ENCODE measurements at regions not wholly inside any gene's neighbourhood (a gene's known extent, or its start where the extent isn't known, plus 50 kb on each side); places are given as distances from the start of the nearest gene placed in this dataset.

DNA sequence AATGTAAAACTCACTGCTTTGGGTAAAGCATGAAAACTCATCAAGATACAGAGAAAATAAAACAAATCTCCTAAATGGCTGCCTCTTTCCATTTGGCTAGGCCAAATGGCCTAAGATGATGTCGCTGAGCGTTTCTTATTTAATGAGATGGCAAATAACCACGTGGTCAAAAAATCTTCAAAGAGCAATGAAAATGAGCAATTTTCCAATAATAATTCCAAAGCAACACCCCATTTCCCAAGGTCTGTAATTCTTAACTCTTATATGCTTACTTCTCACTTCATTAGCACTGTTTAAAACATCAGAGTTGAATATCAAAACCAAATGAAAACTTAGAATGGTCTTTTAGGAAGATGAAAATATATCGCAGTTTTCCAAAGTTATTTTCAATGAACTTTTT lies 222.3 kb upstream of the MID1 start:
- in situ Hi-C loops (cut with MboI) (no loop called here), intact Hi-C loops (cut with micrococcal nuclease; ENCODE audit: unreplicated experiment) (no loop called here)
- WGBS (ENCODE audit: insufficient coverage, insufficient replicate concordance, low lambda C conversion rate, missing lambda C conversion rate): 24% methylated on average over 4 of the region's 4 CpGs
- no TSS peak for BruUV-seq (replicated peaks)
- ChIA-PET POLR2A (no interaction called here), SMC1A (ENCODE audit: uncharacterized antibody, unreplicated experiment) (interaction anchor here (0.6 kb wide), 1 partner anchor 218 kb away, joined by 3 read pairs; no protein-coding TSS in a partner anchor), CTCF (interaction anchor here (0.7 kb wide), 1 partner anchor 109 kb away, joined by 4 read pairs; no protein-coding TSS in a partner anchor), RAD21 (ENCODE audit: unreplicated experiment) (no interaction called here)
- FAIRE-seq (no peak), ATAC-seq (no peak), DNase-seq (ENCODE audit: low read depth, low spot score) (no peak)
- Histone ChIP-seq H3K4me2 (ENCODE audit: control insufficient read depth, insufficient read depth) (no peak overlapping the region), H3K4me3 (no peak overlapping the region), H3K27ac (ENCODE audit: control insufficient read depth, insufficient read depth) (no peak overlapping the region), H3K9me3 (replicated peaks; ENCODE audit: control insufficient read depth, insufficient read depth, low read length) (no peaks in the 10 kb centered on the region), H3K4me1 (ENCODE audit: control insufficient read depth, insufficient read depth, low read length) (no peaks in the 10 kb centered on the region), H3K27me3 (replicated peaks in 1 of 2; ENCODE audit: control insufficient read depth in 2 of 2, insufficient read depth in 2 of 2, low read length in 1 of 2) (no peaks in the 10 kb centered on the region), H3K9ac (ENCODE audit: control insufficient read depth, insufficient read depth, low read length) (no peak overlapping the region), H3K79me2 (ENCODE audit: control insufficient read depth, insufficient read depth, low read length) (no peaks in the 10 kb centered on the region), H2AFZ (ENCODE audit: control insufficient read depth, low read depth, low read length) (no peak overlapping the region), H3K36me3 (ENCODE audit: control insufficient read depth in 2 of 2, insufficient read depth in 2 of 2, low read length in 1 of 2) (no peaks in the 10 kb centered on the region), H4K20me1 (ENCODE audit: control insufficient read depth, insufficient read depth) (no peaks in the 10 kb centered on the region)
- TF ChIP-seq, protein P1, sequence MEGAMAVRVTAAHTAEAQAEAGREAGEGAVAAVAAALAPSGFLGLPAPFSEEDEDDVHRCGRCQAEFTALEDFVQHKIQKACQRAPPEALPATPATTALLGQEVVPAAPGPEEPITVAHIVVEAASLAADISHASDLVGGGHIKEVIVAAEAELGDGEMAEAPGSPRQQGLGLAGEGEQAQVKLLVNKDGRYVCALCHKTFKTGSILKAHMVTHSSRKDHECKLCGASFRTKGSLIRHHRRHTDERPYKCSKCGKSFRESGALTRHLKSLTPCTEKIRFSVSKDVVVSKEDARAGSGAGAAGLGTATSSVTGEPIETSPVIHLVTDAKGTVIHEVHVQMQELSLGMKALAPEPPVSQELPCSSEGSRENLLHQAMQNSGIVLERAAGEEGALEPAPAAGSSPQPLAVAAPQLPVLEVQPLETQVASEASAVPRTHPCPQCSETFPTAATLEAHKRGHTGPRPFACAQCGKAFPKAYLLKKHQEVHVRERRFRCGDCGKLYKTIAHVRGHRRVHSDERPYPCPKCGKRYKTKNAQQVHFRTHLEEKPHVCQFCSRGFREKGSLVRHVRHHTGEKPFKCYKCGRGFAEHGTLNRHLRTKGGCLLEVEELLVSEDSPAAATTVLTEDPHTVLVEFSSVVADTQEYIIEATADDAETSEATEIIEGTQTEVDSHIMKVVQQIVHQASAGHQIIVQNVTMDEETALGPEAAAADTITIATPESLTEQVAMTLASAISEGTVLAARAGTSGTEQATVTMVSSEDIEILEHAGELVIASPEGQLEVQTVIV (IDR thresholded peaks at IDR 0.05; ENCODE audit: borderline replicate concordance, partially characterized antibody): no peak
- TF ChIP-seq CBFB (IDR thresholded peaks at IDR 0.05; ENCODE audit: low read depth): no peak
- TF ChIP-seq MEF2B (IDR thresholded peaks at IDR 0.05; ENCODE audit: partially characterized antibody, poor library complexity, severe bottlenecking): no peak
- TF ChIP-seq, protein P2, sequence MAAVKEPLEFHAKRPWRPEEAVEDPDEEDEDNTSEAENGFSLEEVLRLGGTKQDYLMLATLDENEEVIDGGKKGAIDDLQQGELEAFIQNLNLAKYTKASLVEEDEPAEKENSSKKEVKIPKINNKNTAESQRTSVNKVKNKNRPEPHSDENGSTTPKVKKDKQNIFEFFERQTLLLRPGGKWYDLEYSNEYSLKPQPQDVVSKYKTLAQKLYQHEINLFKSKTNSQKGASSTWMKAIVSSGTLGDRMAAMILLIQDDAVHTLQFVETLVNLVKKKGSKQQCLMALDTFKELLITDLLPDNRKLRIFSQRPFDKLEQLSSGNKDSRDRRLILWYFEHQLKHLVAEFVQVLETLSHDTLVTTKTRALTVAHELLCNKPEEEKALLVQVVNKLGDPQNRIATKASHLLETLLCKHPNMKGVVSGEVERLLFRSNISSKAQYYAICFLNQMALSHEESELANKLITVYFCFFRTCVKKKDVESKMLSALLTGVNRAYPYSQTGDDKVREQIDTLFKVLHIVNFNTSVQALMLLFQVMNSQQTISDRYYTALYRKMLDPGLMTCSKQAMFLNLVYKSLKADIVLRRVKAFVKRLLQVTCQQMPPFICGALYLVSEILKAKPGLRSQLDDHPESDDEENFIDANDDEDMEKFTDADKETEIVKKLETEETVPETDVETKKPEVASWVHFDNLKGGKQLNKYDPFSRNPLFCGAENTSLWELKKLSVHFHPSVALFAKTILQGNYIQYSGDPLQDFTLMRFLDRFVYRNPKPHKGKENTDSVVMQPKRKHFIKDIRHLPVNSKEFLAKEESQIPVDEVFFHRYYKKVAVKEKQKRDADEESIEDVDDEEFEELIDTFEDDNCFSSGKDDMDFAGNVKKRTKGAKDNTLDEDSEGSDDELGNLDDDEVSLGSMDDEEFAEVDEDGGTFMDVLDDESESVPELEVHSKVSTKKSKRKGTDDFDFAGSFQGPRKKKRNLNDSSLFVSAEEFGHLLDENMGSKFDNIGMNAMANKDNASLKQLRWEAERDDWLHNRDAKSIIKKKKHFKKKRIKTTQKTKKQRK (IDR thresholded peaks at IDR 0.05; ENCODE audit: low read depth, low read length): no peak
- TF ChIP-seq MTA3 (IDR thresholded peaks at IDR 0.05; ENCODE audit: borderline replicate concordance, low read length): no peak
- TF ChIP-seq, protein P3, sequence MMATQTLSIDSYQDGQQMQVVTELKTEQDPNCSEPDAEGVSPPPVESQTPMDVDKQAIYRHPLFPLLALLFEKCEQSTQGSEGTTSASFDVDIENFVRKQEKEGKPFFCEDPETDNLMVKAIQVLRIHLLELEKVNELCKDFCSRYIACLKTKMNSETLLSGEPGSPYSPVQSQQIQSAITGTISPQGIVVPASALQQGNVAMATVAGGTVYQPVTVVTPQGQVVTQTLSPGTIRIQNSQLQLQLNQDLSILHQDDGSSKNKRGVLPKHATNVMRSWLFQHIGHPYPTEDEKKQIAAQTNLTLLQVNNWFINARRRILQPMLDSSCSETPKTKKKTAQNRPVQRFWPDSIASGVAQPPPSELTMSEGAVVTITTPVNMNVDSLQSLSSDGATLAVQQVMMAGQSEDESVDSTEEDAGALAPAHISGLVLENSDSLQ (IDR thresholded peaks at IDR 0.05): no peak
- TF ChIP-seq, protein P4, sequence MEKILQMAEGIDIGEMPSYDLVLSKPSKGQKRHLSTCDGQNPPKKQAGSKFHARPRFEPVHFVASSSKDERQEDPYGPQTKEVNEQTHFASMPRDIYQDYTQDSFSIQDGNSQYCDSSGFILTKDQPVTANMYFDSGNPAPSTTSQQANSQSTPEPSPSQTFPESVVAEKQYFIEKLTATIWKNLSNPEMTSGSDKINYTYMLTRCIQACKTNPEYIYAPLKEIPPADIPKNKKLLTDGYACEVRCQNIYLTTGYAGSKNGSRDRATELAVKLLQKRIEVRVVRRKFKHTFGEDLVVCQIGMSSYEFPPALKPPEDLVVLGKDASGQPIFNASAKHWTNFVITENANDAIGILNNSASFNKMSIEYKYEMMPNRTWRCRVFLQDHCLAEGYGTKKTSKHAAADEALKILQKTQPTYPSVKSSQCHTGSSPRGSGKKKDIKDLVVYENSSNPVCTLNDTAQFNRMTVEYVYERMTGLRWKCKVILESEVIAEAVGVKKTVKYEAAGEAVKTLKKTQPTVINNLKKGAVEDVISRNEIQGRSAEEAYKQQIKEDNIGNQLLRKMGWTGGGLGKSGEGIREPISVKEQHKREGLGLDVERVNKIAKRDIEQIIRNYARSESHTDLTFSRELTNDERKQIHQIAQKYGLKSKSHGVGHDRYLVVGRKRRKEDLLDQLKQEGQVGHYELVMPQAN (conservative IDR thresholded peaks at IDR 0.05): no peak
- no peak for TF ChIP-seq CBX5 (IDR thresholded peaks at IDR 0.05; ENCODE audit: low read depth)
- TF ChIP-seq, protein P5, sequence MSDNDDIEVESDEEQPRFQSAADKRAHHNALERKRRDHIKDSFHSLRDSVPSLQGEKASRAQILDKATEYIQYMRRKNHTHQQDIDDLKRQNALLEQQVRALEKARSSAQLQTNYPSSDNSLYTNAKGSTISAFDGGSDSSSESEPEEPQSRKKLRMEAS (IDR thresholded peaks at IDR 0.05; ENCODE audit: low read depth, low read length): no peak
- no peak for TF ChIP-seq POLR2A (IDR thresholded peaks at IDR 0.05; ENCODE audit: low read depth, low read length)
- TF ChIP-seq TBL1XR1 (IDR thresholded peaks at IDR 0.05; ENCODE audit: low read depth, low read length): no peak
- no peak for TF ChIP-seq NRF1 (conservative IDR thresholded peaks at IDR 0.05; ENCODE audit: low read depth, low read length)
- TF ChIP-seq NR2F1 (conservative IDR thresholded peaks at IDR 0.05): no peak
- TF ChIP-seq IRF4 (IDR thresholded peaks at IDR 0.05; ENCODE audit: low read depth, low read length): no peak
